SH-SY5Y (cell line): ENCODE measurements at regions not wholly inside any gene's neighbourhood (a gene's known extent, or its start where the extent isn't known, plus 50 kb on each side); places are given as distances from the start of the nearest gene placed in this dataset.

Experiments
- GATA2 ChIP-seq: IDR thresholded peaks from 2 replicates; pipeline ENCODE4 v1.6.1; 2011; ENCODE audit warnings: mild to moderate bottlenecking, low read depth, low read length
- GATA3 ChIP-seq: IDR thresholded peaks from 2 replicates; pipeline ENCODE4 v1.6.1; 2011; ENCODE audit warnings: low read depth, mild to moderate bottlenecking, low read length, moderate library complexity

GRCh38 chr13:67588607-67589006 is 358.5 kb upstream of the PCDH9 start:
- TF ChIP-seq GATA2 (no peak), GATA3 (no peak)
